Ramos (cell line): ENCODE measurements at regions not wholly inside any gene's neighbourhood (a gene's known extent, or its start where the extent isn't known, plus 50 kb on each side); places are given as distances from the start of the nearest gene placed in this dataset.

ENCODE experiments used
- in situ Hi-C: fragments of 300-500 bp; cut with MboI; formaldehyde crosslinking; loops from one replicate; pipeline ENCODE4 v1.14.3; 2022; ENCODE audit warnings: low sequenced_read_pairs; ENCODE audit not compliant: unreplicated experiment

- in situ Hi-C loops = loop anchor here (25.0 kb wide), 1 partner anchor 391 kb away; no protein-coding TSS in a partner anchor
Observed at GRCh38 chr6:63371104-63371715, 51.4 kb upstream of the LGSN start.

GRCh38 chr6:63372951-63373533 is 53.3 kb upstream of the LGSN start:
- in situ Hi-C loops = loop anchor here (25.0 kb wide), 1 partner anchor 389 kb away; no protein-coding TSS in a partner anchor

- in situ Hi-C loops = no loop called here
Observed at GRCh38 chr6:63389191-63389844, 69.5 kb upstream of the LGSN start.

GRCh38 chr6:63391203-63391970 is 71.6 kb upstream of the LGSN start:
- in situ Hi-C loops = no loop called here

GRCh38 chr6:63392092-63392724 is 72.4 kb upstream of the LGSN start:
- in situ Hi-C loops = no loop called here

GRCh38 chr6:63394656-63395308 is 75.0 kb upstream of the LGSN start:
- in situ Hi-C loops = no loop called here

GRCh38 chr6:63395381-63395780 is 75.6 kb upstream of the LGSN start:
- in situ Hi-C loops = no loop called here

GRCh38 chr6:63403725-63404124 is 83.9 kb upstream of the LGSN start:
- in situ Hi-C loops = no loop called here

- in situ Hi-C loops = no loop called here
Observed at GRCh38 chr6:63410435-63411426, 90.9 kb upstream of the LGSN start.

- in situ Hi-C loops = no loop called here
Observed at GRCh38 chr6:63415286-63415685, 95.5 kb upstream of the LGSN start.

- in situ Hi-C loops = no loop called here
Observed at GRCh38 chr6:63418741-63419140, 99.0 kb upstream of the LGSN start.

- in situ Hi-C loops = no loop called here
Observed at GRCh38 chr6:63424636-63425035, 104.9 kb upstream of the LGSN start.

- in situ Hi-C loops = no loop called here
Observed at GRCh38 chr6:63425493-63425892, 105.7 kb upstream of the LGSN start.

GRCh38 chr6:63426844-63427243 is 107.1 kb upstream of the LGSN start:
- in situ Hi-C loops = no loop called here

GRCh38 chr6:63427951-63428350 is 108.2 kb upstream of the LGSN start:
- in situ Hi-C loops = no loop called here

GRCh38 chr6:63430985-63431519 is 111.3 kb upstream of the LGSN start:
- in situ Hi-C loops = no loop called here

GRCh38 chr6:63434943-63435342 is 115.2 kb upstream of the LGSN start:
- in situ Hi-C loops = no loop called here

- in situ Hi-C loops = no loop called here
Observed at GRCh38 chr6:63436356-63436755, 116.6 kb upstream of the LGSN start.

GRCh38 chr6:63437058-63437457 is 117.3 kb upstream of the LGSN start:
- in situ Hi-C loops = no loop called here
